AG08396 (cell line): ENCODE measurements at regions not wholly inside any gene's neighbourhood (a gene's known extent, or its start where the extent isn't known, plus 50 kb on each side); places are given as distances from the start of the nearest gene placed in this dataset.
"Not testable (repeated sequence)": the region's sequence is repeated elsewhere in the genome, so short reads cannot be mapped to it uniquely, and the experiment has no call there.

Experiments used
- DNase-seq: peaks from one replicate; pipeline ENCODE4 v3.0.0; 2012; ENCODE audit warnings: low spot score, mixed read lengths

DNA sequence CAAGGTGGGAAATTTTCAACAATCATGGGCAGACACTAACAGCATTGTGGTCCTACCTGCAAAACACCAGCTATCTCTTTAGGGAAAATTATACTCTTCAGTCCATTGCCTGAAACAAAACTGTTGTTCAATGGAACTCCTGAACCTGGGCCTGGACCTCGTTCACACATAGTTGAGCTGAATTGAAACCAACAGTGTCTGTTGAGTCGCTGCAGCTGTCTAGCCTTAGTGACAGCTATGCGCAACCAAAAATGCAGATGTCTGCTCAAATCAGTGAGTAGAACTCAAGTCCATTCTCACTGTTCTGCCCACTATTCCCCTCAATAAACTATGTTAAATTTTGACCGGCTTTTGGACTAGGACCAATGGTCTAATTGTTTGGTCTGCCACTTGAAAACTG lies 286.2 kb downstream of the TFAP2A start:
- no peak for DNase-seq

DNA sequence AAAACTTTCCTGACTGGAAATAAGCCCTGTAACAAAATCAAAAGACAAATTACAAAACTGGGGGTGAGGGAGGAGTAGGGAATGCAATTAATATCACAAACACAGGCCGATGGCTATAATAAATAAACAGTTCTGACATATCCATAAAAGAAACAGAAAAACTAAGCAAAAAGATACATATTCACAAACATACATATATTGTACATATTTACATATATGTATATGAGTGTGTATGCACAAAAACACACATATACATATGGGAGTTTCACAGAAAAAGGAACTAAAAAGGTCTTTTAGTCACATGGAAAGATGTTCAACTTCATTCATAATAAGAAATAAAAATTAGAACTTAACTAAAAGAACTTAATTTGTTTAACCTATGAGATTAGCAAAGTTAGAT lies 292.7 kb downstream of the TFAP2A start:
- DNase-seq: no peak

DNA sequence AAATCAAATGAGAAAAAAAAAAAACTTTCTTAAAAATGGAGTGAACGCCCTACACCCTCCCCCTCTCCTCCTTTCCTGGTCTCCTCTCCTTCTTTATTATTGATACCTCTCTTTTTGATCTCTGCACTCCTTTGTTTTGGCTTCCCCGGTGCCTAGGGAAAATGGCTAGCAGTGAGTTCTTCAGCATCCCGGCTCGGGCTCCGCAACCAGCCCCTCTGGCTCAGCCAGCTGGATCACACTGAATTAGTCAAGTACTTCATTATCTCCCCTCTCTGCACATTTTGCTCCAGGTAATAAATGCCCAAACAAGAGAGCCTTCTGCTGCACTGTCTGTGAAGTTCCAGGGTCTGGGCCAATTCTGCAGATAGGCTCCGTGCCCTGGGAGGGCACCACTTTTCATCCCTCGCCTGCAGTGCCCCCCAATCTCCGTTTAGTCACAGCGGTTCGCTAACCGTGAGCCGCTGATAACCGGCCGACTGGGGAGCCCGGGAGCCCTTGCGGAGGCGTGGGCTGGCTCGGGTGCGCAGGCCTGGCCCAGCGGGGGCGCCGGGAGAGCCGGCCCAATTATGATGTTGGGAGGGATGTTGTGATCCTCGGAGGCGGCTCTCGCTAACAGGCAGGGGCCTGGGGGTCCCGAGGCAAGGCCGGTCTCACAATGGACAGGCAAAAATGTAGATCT lies 301.9 kb downstream of the TFAP2A start:
- DNase-seq: no peak

DNA sequence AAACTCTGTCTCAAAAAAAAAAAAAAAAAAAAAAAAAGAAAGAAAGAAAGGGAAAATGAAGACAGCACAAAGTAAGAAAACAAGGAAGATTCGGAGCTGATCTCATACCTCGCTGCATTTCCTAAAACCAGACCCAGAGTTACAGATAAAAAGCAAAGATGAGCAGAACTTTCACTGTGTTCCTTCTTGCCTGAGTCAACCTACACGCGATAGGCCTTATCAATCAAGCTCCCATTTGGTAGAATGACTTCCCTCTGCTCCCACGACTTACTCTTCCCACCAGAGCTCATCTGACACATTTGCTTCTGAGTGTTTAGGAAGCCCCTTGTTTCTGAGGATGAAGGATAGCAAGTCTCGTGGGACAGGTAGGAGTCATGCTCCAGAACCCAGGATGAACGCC lies 302.9 kb downstream of the TFAP2A start:
- DNase-seq: no peak

DNA sequence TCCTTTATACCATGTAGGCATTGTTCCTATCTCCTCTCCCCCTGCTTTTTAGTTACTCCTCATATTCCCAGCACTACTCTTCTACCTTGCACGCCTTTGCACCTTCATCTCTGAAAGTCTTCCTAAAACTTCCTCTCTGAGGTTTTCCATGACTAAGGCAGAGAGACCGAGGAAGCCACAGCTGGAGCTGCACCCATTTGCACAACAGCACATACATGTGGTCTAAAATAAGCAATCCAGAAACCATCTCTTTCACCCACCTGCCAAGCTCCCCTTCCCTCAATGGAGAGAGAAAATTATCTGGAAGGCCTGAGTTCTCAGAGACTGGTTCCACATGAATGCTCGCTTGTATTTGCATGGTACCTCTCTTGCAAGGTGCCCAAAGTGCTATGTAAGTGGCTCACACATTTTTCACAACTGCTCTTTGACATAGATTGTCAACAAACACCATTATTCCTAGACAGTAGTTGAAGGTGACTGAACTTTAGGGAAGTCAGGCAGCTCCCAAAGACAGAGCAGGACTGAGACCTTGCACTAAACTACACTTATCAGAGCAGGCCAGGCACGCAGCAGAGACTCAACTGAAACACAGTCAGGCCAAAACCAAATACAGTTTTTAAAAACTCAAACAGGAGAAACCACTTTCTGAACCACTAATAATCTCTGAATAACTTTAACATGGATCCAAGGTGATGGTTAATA lies 313.2 kb downstream of the TFAP2A start:
- DNase-seq: no peak

DNA sequence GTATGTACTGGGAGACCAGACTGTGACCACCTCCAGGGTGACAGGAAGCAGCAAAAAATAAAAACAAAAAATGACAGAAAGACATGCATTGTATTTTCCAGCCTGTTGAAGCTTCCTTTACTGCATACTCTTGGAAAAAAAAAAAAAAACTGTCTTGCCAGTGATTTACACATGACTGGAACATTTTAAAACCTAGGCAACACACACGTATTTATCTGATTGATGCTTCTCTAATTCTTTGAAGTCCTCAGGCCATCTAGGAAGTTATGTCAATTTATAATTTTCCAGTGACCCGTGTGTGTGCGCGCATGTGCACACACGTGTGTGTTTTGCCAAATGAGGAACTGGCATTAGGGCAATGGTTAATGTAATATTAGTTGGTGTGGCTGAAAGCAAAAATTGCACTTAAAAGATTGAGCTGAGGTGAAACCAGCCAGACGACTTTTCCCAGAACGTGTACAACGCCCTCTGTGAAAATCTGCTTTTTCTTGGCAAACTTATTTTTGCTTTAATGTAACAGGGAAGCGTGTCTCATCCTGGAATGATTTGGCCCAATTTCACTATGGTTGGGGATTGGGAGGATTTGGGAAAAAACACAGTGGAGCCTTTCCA lies 315.2 kb downstream of the TFAP2A start:
- no peak for DNase-seq

DNA sequence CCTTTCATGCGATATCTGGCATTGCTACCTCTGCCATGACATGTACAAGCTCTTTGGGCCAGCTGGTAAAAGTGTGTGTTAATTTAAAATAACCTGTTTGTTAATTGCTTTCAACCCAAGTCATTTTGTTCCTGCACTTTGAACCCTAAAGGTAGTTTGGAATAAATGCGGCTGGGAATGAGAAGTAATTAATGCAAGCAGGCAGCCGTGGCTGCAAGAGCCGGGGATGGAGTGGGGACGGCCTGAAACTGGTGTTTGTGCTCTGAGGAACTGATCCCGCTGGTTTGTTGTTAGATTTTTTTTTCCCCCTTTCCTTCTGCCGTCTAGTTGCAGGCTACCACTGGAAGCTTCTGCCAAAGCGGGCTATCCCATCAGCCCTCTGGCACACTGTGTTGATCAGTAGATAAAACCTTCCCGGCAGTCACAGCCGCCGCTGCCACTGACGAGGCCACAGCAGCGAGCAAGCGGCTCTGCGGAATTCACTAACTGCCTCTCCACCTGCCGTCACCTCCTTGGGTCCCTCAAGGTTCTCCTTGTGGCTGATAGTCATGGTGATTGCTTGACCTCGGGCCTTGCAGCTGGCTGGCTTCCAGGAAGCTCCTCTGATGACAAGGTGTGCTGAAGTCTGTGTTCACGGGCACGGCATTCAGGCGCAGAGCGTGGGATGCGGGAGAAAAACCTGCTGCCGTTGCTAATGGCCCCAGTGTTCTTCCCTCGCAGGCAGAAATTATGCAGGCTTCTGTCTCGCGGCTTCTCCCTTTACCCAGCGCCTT lies 315.9 kb downstream of the TFAP2A start:
- no peak for DNase-seq

DNA sequence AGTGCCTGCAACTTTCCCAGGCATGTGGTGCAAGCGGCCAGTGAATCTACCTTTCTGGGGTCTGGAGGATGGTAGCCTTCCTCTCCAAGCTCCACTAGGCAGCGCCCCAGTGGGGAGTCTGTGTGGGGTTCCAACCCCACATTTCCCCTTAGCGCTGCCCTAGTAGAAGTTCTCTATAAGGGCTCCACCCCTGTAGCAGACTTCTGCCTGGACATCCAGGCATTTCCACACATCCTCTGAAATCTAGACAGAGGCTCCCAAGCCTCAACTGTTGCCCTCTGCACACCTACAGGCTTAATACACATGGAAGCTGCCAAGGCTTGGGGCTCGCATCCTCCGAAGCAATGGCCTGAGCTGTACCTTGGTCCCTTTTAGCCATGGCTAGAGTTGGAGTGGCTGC lies 321.6 kb downstream of the TFAP2A start:
- no peak for DNase-seq

DNA sequence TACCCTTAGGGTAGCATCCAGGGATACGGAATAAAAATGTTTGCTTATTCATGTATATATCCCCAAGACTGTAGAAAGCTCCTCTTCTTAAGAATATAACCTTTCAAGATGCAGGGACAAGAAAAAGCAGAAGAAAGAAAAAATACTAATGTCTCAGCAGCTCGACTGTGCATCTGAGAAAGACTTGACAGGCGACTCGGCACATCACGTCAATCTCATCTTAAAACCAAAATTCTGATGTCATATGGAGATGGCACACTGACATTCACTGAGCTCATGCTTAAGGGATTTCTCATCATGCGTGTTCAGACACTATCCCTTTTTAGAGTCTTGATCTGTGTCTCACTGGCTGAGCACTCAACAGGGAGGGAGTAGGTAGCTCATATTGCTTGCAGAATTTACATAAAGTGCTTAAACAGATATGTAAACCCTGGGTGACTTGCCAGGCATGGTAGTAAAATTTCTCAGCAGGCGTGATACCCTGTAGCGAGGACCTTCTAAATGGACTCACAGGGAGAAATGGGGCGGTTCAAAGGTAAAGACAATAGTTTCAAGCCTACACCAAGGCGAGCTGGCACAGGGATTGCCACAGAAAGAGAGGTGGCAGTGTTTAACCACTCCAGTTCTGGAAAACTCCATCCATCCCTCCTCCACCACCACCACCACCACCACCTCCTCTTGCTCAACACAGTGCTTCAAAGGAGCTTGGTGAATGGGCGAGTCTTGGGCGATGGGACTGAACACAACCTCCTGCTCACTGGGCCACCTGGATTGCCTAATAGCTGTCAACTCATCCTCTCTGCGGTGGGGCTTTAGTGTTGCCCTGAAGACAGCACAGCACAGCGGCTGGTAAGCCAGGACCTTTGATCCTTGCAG lies 330.5 kb downstream of the TFAP2A start:
- DNase-seq: no peak

DNA sequence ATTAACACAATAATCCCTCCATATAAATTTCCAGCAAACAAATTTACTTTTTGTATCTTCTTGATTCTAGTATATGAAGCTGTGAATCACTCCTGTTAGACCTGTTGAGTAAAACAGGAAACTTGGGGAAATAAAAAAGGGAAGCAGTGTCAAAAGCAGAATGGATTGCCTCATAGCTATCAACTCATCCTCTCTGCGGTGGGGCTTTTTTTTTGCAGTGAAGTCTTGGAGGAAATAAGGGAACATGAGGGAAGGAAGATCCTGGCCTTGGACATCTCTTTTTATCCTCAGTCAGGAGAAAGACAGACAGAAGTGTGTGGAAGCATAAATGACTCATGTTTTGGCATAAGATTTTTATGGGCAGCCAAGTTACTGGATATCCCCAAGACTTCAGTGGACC lies 332.5 kb downstream of the TFAP2A start:
- no peak for DNase-seq

DNA sequence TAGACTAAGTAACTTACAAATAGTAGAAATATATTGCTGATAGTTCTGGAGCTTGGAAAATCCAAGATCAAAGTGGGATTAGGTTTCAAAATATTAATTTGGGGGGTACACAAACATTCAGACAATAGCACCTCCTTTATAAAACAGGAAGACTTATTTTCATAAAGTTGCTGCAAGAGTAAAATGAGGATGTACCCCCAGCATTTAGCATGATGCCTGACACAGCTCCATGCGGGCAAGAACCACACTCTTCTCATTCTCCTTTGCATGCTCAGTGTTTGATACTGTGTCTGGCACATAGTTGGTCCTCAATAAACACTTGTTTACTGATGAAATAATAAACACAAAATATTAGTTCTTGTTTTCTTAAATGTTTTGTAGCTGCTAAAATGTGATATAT lies 332.9 kb downstream of the TFAP2A start:
- no peak for DNase-seq

DNA sequence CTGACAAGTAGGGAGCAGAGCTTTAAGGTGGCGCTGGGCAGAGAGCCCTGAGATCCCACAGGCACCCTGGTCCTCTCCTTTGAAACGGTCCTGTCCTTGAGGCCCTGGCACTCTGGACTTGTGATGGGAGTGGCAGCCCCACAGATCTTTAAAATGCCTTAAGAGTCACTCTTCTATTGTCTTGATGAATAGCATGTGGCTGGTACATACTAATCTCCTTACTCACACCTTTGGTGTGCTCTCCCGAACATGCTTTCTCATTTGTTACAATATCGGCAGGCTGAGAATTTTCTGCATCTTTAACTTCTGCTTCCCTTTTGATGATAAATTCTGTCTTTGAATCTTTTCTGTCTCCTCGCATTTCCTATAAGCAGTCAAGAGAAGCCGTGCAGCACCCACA lies 333.8 kb downstream of the TFAP2A start:
- DNase-seq: no peak

DNA sequence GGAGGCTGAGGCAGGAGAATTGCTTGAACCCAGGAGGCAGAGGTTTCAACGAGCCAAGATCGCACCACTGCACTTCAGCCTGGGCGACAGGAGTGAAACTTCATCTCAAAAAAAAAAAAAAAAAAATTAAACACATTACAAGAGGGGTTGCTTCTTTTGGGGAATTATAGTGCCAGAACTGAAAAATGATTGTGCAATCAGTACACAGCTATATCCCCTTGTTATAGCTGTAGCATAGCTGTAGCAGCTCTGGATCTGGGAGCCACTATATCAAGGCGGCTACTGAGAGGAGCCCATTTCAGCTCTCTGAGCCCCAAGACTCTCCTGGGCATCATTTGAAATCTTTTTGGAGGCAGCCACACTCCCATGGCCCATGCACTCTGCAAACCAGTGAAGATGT lies 334.3 kb downstream of the TFAP2A start:
- DNase-seq: no peak

DNA sequence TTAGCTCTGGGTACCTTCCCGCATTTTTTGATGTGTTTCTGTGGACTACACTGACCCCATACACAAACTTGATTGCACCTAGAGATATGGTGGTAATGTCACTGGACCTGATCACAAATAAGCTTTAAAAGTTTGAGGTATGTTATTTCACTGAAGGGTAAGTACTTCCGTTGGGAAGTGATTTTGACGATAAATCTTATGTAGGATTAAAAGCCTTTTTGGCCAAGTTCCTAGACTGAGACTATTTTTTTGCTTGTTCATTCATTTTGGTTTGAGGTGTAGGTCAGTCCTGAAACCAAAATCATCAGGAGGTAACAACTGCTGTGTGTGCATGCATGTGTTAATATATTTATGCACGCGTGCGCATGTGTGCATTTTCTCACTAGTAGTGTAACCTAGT lies 336.3 kb downstream of the TFAP2A start:
- DNase-seq: no peak

DNA sequence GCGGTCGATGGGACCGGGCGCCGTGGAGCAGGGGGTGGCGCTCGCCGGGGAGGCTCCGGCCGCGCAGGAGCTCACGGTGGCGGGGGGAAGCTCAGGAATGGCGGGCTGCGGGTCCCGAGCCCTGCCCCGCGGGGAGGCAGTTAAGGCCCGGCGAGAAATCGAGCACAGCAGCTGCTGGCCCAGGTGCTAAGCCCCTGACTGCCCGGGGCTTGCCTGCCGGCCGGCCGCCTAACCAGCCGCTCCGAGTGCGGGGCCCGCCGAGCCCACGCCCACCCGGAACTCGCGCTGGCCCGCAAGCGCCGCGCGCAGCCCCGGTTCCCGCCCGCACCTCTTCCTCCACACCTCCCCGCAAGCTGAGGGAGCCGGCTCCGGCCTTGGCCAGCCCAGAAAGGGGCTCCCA lies 340.1 kb downstream of the TFAP2A start:
- DNase-seq: not testable (repeated sequence)

DNA sequence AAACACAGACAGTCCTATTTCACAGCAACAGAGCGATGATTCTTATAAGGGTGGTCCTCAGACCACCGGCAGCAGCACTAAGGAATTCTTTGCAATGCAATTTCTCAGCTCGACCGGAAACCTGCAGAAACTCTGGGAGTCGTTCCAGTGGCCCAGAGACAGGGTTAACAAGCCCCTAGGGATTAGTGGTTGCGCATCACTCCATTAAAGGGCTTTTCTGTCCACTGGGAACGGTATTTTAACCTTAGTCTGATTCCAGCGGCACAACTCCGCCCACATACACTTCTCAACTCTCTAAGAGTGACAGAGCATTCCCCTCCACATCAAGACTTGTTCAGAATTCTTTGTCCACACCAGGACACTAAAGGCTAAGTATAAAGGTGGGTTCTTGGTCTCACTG lies 341.5 kb downstream of the TFAP2A start:
- DNase-seq: no peak

DNA sequence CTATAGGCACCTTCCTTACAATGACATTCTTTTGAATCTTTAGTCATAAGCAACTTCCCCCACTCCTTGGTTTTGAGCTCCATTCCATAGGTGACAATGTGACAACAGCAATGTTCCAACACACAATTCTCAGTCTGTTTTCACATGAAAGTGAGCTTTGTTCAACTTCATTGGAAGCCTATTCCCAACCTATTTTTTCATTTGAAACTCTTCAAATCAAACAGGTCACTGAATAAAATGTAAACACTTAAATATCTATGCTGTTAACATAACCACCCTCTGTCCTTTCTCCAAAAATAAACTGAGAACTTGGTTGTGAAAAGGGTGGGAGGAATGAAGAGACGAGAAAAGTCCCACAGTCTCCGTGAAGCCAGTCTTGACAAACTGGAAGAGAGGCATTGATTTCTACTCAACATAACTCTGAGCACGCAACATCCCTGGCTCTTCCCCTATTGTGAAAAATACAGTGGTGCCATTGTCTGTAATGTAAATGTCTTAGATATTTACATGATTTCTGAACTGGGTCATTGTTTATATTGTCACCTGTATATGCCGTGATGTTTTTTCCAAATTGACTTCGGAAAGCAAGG lies 343.1 kb downstream of the TFAP2A start:
- no peak for DNase-seq

DNA sequence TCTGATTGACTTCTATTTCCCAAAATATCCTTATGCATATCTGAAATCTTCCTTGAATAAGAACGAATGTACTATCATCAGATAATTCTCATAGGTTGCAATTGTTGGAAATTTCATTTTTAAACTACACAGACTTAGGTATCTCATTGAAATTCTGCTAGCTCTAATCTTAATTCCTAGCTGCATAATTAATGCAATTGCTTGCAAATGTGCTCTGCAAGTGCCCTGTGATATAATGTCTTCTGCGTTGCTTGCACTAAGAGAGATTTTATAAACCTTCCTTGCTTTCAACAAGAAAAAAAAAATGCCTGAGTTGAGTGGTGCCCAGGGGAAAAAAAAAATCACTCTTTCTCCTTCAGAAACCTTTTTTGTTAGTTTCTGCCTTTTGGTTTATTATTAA lies 354.9 kb downstream of the TFAP2A start:
- DNase-seq: no peak

DNA sequence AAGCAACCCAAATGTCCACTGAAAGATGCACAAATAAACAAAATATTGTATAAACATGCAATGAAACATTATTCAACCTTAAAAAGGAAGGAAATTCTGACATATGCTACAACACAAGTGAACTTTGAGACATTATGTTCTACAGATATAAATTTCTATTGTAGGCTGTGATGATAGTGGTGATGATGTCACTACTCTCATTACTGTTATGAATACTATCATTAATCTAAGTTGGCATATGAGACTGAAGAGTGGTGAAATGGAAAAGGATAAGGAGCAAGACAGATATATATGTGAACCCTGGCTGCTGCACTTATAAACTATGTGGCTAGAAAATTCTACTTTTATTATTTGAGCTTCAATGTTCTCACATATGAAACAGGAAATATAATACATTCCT lies 360.2 kb downstream of the TFAP2A start:
- DNase-seq: no peak

DNA sequence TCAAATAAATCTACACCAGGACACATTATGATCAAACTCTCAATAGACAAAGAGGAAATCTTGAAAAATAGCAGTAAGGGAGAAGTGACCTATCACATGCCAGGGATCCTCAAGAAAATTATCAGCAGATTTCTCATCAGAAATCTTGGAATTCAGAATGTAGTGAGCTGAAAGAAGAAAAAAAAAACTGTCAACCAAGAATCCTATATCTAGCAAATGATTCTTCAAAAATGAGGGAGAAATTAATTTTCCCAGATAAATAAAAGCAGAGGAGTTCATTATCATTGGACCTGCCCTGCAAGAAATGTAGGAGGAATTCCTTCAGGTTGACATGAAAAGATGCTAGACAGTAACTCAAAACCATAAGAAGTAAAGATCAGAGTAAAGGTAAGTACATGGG lies 363.6 kb downstream of the TFAP2A start:
- no peak for DNase-seq
